ENCODE measurements at regions not wholly inside any gene's neighbourhood (a gene's known extent, or its start where the extent isn't known, plus 50 kb on each side); places are given as distances from the start of the nearest gene placed in this dataset.

DNA sequence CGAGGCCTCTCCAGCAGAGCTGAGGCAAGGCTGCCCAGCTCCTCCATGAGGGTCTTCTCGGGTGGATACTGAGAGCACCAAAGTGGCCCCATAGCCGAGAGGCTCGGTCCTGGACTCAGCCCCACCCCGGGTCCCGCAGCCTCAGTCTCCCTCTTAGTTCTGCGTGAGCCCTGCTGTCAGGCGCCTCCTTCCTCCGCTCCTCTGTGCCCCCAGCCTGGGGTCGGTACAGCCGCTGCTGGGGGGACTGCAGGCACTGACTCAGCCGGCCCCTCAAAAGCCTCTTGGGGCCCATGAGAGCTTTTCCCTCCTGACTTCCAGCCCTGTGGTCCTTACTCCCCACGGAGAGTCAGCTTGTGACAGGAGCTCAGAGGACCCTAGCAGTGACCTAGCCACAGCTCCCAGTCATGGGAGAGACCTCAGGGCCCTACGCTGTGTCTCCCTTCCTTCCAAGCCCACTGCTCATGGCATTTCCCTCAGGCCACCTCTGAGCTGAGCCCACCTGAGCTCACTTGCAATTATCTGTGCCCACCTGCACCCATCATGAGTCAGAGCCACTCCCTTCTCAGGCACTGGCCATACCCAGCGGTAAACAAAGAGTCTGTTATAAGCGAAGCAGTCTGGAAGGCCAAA lies 295.0 kb upstream of the RTL1 start:
- in situ Hi-C loops (cut with MboI; ENCODE audit: low sequenced_read_pairs) = no loop called here
- Histone ChIP-seq H3K36me3 (replicated peaks) (no peaks in the 10 kb centered on the region), H3K4me3 (no peak overlapping the region), H3K27me3 (ENCODE audit: low read depth) (no peaks in the 10 kb centered on the region), H3K4me1 (no peaks in the 10 kb centered on the region), H3K9me3 (no peaks in the 10 kb centered on the region)
- DNase-seq (ENCODE audit: low spot score in 2 of 2) = peak in 1 of 2 experiments; percentile 5

DNA sequence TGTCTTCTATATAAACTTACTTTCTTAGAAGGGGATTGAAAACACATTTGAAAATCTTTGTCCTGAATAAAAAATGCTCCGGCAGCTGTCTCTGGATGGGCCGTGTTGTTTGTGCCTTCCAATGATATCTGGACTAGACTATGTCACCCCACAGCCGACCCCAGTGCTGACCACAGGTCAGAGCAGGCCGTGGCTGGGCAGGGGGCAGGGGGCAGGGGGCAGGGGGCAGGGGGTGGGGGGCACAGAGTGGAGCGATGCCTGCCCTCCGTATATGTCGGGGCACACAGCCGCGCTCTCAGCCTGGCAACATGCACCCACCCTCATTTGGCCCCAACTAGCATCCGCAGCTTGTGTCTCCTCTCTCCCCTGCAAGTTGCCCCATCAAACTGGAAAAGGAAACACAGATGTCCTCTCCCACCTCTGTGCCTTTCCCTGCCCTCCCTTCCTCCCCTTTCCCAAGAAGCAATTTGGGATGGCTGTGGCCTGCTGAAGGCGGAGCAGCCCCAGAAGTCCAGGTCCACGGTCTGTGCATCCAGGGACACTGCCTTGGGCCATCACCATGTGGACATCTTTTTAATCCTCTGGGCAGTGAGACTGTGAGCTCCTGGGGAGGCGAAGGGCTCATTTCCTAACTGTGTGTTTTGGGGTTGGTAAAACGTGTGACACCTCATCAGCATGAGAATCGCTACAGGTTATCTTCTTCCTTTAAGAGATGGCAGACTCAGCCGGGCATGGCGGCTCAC lies 295.7 kb upstream of the RTL1 start:
- H3K4me3 ChIP-seq = no peak overlapping the region
- H3K4me1 ChIP-seq = no peaks in the 10 kb centered on the region
- DNase-seq (ENCODE audit: low spot score in 2 of 2) = peak in 1 of 2 experiments; percentile 3
- no peaks in the 10 kb centered on the region for H3K9me3 ChIP-seq
- in situ Hi-C loops (cut with MboI; ENCODE audit: low sequenced_read_pairs) = no loop called here
- no peaks in the 10 kb centered on the region for H3K27me3 ChIP-seq (ENCODE audit: low read depth)
- no peaks in the 10 kb centered on the region for H3K36me3 ChIP-seq (replicated peaks)

DNA sequence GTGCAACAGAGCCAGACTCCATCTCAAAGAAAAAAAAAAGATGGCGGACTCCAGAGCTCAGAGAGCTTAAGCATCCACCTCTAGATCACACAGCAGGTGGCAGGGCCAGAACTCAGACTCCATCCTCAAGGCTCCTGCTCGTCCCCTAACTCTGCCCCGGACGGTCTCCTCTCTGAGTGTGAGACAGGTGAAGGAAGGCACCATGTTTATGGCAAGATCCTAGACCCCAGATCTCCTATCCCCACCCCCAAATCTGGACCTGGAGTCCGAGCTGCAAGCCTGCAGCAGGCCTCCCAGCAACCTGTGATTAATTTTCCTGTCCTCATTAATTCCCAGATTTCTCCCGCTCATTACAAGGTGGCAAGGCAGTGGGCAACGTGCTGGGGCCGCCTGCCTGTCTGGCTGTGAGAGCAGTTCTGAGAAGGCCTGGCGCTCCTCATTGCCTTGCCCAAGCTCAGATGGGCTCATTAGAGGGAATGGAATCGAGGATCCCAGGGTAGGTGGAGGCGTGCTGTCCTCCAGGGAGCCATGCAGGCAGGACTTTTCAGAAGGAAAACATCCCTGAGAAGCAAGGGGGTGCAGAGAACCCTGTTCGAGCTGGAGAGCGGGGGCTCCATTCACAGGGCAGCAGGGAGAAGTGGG lies 296.6 kb upstream of the RTL1 start:
- no peaks in the 10 kb centered on the region for H3K36me3 ChIP-seq (replicated peaks)
- no peaks in the 10 kb centered on the region for H3K4me1 ChIP-seq
- no peak overlapping the region for H3K4me3 ChIP-seq
- DNase-seq (ENCODE audit: low spot score in 2 of 2) = peak in 1 of 2 experiments; percentile 1
- no peaks in the 10 kb centered on the region for H3K9me3 ChIP-seq
- H3K27me3 ChIP-seq (ENCODE audit: low read depth) = no peaks in the 10 kb centered on the region
- in situ Hi-C loops (cut with MboI; ENCODE audit: low sequenced_read_pairs) = no loop called here

DNA sequence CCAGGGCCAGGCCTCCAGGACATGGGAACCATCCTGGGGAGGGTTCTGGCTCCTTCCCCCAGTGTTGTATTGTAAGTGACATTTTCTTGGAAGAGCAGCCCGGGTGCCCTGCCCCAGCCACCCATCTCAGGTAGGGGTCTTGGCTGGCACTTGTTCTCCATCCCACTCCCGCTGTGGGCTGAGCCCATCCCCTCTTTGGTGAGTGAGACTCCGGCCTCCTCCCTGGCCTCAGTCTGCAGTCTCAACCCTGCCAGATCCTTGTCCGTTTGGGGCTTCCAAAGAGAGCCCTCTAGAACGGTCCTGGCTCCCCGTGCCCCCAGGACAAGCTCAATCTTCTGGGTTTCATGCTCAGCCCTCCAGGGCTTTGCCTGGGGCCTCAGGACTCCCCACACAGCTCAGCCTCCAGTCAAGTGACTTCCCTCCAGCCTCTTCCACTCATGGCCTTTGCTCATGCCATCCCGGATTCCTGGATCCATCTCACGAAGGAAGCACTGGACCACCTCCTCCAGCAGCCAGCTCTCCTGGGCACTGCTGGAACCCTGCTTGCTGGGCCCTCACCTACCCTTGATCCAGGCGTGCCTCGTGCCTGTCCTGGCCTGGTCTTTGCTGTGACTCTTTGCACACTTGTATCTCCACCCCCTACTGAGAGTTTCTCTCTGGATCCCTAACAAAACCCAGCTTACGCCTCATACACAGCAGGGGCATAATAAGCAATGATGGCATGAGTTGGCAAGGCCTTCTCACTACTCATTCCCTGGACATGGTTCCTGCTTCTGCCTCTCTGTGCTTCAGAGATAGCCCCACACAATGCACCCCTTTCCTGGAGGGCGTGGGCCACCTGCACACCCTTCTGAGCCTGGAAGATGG lies 297.4 kb upstream of the RTL1 start:
- H3K9me3 ChIP-seq = no peaks in the 10 kb centered on the region
- in situ Hi-C loops (cut with MboI; ENCODE audit: low sequenced_read_pairs) = no loop called here
- DNase-seq (ENCODE audit: low spot score in 2 of 2) = peak in 1 of 2 experiments; percentile 3
- H3K4me3 ChIP-seq = no peak overlapping the region
- H3K36me3 ChIP-seq (replicated peaks) = no peaks in the 10 kb centered on the region
- no peaks in the 10 kb centered on the region for H3K4me1 ChIP-seq
- H3K27me3 ChIP-seq (ENCODE audit: low read depth) = no peaks in the 10 kb centered on the region

DNA sequence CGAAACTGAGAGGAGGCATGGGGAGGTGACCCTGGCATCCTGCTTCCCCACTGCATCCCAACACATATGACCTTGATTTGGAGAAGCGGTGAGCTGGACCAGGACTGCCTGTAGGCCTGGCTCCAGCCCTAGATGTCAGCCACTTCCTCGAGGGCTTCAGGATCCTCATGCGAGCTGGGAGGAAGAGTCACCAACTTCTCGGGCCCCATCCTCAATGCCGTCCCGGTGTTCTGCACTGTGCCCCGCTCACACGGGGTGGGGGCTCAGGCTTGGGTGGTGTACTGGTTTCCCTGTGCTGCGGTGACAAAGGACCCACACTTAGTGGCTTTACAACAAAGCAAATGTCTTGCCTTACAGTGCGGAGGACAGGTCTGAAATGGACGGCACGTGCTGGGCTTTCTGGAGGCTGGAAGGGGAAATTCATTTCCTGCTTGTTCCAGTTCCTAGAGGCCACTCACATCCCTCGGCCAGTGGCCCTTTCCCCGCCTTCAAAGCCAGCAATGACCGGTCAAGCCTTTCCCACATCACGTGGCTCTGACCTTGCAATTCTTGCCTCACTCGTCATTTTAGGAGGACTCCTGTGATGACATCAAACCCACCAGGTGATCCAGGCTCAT lies 298.1 kb upstream of the RTL1 start:
- no peaks in the 10 kb centered on the region for H3K9me3 ChIP-seq
- H3K36me3 ChIP-seq (replicated peaks) = no peaks in the 10 kb centered on the region
- peak in 1 of 2 experiments; percentile 2 for DNase-seq (ENCODE audit: low spot score in 2 of 2)
- in situ Hi-C loops (cut with MboI; ENCODE audit: low sequenced_read_pairs) = no loop called here
- no peaks in the 10 kb centered on the region for H3K4me1 ChIP-seq
- no peaks in the 10 kb centered on the region for H3K27me3 ChIP-seq (ENCODE audit: low read depth)
- no peak overlapping the region for H3K4me3 ChIP-seq

DNA sequence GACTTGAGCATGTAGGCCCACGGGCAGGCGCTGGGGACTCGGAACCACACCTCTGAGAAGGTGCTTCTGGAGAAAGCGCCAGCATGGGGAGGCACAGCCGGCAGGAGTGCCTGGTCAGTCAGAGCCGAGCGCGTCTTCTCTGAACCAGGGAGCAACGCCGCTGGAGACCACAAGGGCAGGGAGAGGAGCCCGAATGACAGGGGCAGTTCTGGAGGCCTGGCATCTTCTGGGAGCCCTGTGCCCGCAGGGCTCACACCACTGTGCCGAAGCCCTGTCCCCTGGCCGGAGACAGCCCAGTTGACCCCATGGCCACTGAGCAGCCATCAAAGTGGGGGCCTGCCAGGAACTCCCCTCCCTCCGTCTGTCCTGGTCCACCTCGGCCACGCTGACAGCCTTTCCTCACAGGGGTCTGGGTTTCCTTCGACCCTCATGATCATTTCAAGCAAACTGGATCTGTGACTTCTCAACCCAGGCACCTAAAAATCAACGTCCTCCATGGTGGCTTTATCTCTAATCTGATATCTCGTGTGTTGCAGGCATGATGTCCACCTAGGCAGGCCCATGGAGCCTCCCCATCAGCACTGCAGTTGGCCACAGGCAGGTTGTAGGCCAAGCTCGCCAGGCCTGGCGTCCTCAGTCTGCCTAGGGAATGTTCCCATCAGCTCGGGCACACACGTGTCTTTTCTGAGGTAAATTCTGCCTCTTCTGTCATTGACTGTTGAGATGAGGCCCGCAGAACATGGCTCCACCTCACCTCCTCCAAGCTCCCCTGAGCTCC lies 299.3 kb upstream of the RTL1 start:
- in situ Hi-C loops (cut with MboI; ENCODE audit: low sequenced_read_pairs) = no loop called here
- DNase-seq (ENCODE audit: low spot score in 2 of 2) = peak in 1 of 2 experiments; percentile 4
- Histone ChIP-seq H3K4me3 (no peak overlapping the region), H3K9me3 (no peaks in the 10 kb centered on the region), H3K4me1 (no peaks in the 10 kb centered on the region), H3K27me3 (ENCODE audit: low read depth) (no peaks in the 10 kb centered on the region), H3K36me3 (replicated peaks) (no peaks in the 10 kb centered on the region)

DNA sequence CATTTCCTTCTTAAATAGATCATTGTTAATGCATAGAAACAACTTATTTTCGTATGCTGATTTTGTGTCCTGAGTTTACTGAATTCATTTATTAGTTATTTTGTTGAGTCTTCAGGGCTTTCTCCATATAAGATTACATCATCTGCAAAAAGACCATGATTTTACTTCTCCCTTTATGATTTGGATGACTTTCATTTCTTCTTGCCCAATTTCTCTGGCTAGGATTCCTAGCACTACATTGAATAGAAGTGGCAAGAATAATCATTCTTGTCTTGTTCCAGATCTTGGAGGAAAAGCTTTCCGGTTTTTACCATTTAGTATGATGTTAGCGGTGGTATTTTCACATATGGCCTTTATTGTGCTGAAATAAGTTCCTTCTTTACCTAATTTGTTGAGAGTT lies 303.0 kb upstream of the RTL1 start:
- H3K36me3 ChIP-seq (replicated peaks) = no peaks in the 10 kb centered on the region
- H3K4me1 ChIP-seq = no peaks in the 10 kb centered on the region
- in situ Hi-C loops (cut with MboI; ENCODE audit: low sequenced_read_pairs) = no loop called here
- H3K9me3 ChIP-seq = peaks cover 3% of the 10 kb centered on the region; the same call in 1 of the 2 replicates
- no peak overlapping the region for H3K4me3 ChIP-seq
- no peak for DNase-seq (ENCODE audit: low spot score in 2 of 2)
- H3K27me3 ChIP-seq (ENCODE audit: low read depth) = no peaks in the 10 kb centered on the region

DNA sequence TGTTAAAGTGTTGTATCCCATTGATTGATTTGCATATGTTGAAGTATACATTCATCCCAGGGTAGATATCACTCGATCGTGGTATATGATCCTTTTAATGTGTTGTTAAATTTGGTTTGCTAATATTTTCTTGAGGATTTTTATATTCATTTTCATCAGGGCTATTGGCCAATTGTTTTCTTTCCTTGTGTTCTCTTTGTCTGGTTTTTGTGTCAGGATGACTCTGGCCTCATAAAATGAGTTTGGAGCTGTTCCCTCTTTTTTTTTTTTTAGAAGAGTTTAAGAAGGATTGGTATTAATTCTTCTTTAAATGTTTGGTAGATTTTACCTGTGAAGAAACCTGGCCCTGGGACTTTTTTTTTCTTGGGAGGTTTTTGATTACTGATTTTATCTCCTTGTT lies 303.5 kb upstream of the RTL1 start:
- Histone ChIP-seq H3K27me3 (ENCODE audit: low read depth) (no peaks in the 10 kb centered on the region), H3K36me3 (replicated peaks) (no peaks in the 10 kb centered on the region), H3K4me3 (no peak overlapping the region), H3K4me1 (no peaks in the 10 kb centered on the region), H3K9me3 (peaks cover 3% of the 10 kb centered on the region; the same call in 1 of the 2 replicates)
- in situ Hi-C loops (cut with MboI; ENCODE audit: low sequenced_read_pairs) = no loop called here
- no peak for DNase-seq (ENCODE audit: low spot score in 2 of 2)

DNA sequence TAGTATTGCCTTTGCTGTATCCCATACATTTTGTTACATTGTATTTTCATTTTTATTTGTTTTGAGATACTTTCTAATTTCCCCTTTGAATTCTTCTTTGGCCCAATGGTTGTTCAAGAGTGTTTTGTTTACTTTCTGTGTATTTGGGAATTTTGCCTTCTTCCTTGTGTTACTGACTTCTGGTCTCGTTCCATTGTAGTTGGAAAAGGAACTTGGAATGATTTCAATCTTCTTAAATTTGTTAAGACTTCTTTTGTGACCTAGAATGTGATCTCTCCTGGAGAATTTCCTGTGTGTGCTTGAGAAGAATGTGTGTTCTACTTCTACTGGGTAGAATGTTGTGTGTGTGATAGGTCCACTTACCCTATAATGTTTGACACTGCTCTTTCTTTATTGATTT lies 304.4 kb upstream of the RTL1 start:
- peaks cover 3% of the 10 kb centered on the region; the same call in 1 of the 2 replicates for H3K9me3 ChIP-seq
- H3K4me1 ChIP-seq = no peaks in the 10 kb centered on the region
- no peak for DNase-seq (ENCODE audit: low spot score in 2 of 2)
- H3K27me3 ChIP-seq (ENCODE audit: low read depth) = no peaks in the 10 kb centered on the region
- no peaks in the 10 kb centered on the region for H3K36me3 ChIP-seq (replicated peaks)
- in situ Hi-C loops (cut with MboI; ENCODE audit: low sequenced_read_pairs) = no loop called here
- no peak overlapping the region for H3K4me3 ChIP-seq

DNA sequence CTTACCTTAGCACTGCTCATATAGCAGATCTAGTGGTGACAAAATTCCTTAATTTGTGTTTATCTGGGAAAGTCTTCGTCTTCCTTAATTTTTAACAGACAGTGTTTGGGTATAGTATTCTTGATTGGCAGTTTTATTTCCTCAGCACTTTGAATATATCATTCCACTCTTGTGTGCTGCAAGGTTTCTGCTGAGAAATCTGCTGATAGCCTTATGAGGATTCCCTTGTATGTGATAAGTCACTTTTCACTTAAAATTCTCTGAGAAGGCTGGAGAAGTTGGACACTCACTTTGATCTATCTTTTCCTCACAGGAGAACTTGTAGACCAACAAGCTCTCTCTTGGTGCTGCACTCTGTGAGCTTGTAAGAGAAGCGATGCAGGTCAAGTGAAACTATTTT lies 306.1 kb upstream of the RTL1 start:
- Histone ChIP-seq H3K36me3 (replicated peaks) (no peaks in the 10 kb centered on the region), H3K9me3 (peaks cover 3% of the 10 kb centered on the region; the same call in 1 of the 2 replicates), H3K4me3 (no peak overlapping the region), H3K4me1 (no peaks in the 10 kb centered on the region), H3K27me3 (ENCODE audit: low read depth) (no peaks in the 10 kb centered on the region)
- no peak for DNase-seq (ENCODE audit: low spot score in 2 of 2)
- in situ Hi-C loops (cut with MboI; ENCODE audit: low sequenced_read_pairs) = no loop called here

DNA sequence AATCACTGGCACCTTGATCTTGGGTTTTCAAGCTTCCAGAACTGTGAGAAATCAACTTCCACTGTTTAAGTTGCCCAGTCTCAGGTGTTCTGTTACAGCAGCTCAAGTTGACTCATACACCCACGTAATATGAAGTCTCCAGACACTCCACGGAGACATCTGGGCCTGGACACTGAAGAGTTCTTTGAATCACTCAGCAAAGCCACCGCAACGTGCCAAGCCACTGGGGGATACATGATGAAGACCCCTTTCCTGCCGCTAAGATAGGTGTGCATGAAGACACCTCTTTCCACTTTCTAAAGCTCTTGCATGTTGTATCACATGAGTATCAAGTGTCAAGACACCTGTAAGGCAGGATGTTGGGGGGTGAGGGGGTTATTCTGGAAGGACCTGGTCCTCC lies 311.7 kb upstream of the RTL1 start:
- peaks cover 3% of the 10 kb centered on the region; the same call in 1 of the 2 replicates for H3K9me3 ChIP-seq
- no peak overlapping the region for H3K4me3 ChIP-seq
- H3K27me3 ChIP-seq (ENCODE audit: low read depth) = no peaks in the 10 kb centered on the region
- H3K36me3 ChIP-seq (replicated peaks) = no peaks in the 10 kb centered on the region
- in situ Hi-C loops (cut with MboI; ENCODE audit: low sequenced_read_pairs) = no loop called here
- DNase-seq (ENCODE audit: low spot score in 2 of 2) = peak in 1 of 2 experiments; percentile 3
- H3K4me1 ChIP-seq = no peaks in the 10 kb centered on the region

DNA sequence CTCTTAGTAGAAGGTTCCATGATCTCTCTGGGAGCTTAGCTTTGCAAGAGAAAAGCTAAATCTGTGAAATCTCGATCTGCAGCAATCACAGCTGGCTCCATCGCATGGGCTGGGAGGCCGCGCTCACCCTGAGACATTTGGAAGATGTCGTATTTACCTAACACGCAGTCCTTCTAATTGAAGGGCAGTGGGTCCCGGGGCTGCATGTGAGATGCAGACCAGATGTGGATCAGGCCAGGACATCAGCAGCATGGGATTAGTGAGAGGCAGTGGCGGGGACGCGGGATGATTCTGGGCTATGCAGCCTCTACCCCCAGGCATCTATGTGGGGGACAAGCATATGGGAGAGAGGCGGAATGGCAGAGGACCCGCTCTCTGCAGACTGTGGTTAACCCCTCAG lies 312.4 kb upstream of the RTL1 start:
- Histone ChIP-seq H3K36me3 (replicated peaks) (no peaks in the 10 kb centered on the region), H3K27me3 (ENCODE audit: low read depth) (no peaks in the 10 kb centered on the region), H3K4me3 (no peak overlapping the region), H3K9me3 (peaks cover 3% of the 10 kb centered on the region; the same call in 1 of the 2 replicates), H3K4me1 (no peaks in the 10 kb centered on the region)
- in situ Hi-C loops (cut with MboI; ENCODE audit: low sequenced_read_pairs) = no loop called here
- DNase-seq (ENCODE audit: low spot score in 2 of 2) = peak in 1 of 2 experiments; percentile 4
